WERI-Rb-1 (cell line): ENCODE measurements at regions not wholly inside any gene's neighbourhood (a gene's known extent, or its start where the extent isn't known, plus 50 kb on each side); places are given as distances from the start of the nearest gene placed in this dataset.
A peak's percentile ranks its signal among the peaks of the same experiment; 100 is the strongest.

Experiments used
- DNase-seq: peaks from one replicate; pipeline ENCODE4 v3.0.0-alpha.2; 2020
- H3K27ac ChIP-seq: fragments of 250-450 bp; sonication (Bioruptor Pico); 2 replicates; pipeline ENCODE4 v1.5.1; 2020; ENCODE audit warnings: mild to moderate bottlenecking, moderate library complexity
- H3K27me3 ChIP-seq: fragments of 250-450 bp; sonication (Bioruptor Pico); 2 replicates; pipeline ENCODE4 v1.5.1; 2021; ENCODE audit warnings: mild to moderate bottlenecking, low read depth, moderate library complexity; ENCODE audit not compliant: insufficient read depth, severe bottlenecking
- H3K36me3 ChIP-seq: fragments of 250-450 bp; sonication (Bioruptor Pico); 2 replicates; pipeline ENCODE4 v1.5.1; 2020; ENCODE audit warnings: mild to moderate bottlenecking, moderate library complexity
- H3K4me3 ChIP-seq: 2 replicates; pipeline ENCODE4 v1.5.1; 2011; ENCODE audit warnings: low read depth, mild to moderate bottlenecking, control low read depth, low read length
- H3K9me3 ChIP-seq: fragments of 250-450 bp; sonication (Bioruptor Pico); 2 replicates; pipeline ENCODE4 v1.5.1; 2021; ENCODE audit warnings: mild to moderate bottlenecking, moderate library complexity; ENCODE audit not compliant: severe bottlenecking
- TF ChIP-seq, protein P1 (sequence below): IDR thresholded peaks from 2 replicates; pipeline ENCODE4 v1.5.1; 2011; ENCODE audit warnings: low read depth, mild to moderate bottlenecking, control low read depth, inconsistent platforms, low read length

DNA sequence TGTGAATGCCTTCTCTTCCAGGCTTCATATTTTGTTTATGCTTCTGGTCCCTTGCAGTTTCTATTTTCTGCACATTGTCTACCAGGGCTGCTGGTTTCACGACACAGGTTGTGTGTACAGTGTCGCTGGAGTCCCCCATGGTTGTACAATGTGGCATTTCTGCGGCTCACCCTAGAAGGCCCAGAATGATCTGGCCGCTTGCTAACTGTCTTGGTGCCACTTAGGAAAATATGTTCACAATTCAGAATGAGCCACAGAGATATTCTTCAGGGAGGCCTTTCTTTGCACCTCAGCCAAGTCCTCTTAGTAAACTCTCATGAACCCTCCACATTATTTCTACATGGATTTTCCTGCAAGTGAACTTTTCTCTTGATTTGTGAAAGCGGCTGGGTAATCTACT lies 195.4 kb downstream of the SUDS3 start:
- no peaks in the 10 kb centered on the region for H3K36me3 ChIP-seq
- TF ChIP-seq, protein P1, sequence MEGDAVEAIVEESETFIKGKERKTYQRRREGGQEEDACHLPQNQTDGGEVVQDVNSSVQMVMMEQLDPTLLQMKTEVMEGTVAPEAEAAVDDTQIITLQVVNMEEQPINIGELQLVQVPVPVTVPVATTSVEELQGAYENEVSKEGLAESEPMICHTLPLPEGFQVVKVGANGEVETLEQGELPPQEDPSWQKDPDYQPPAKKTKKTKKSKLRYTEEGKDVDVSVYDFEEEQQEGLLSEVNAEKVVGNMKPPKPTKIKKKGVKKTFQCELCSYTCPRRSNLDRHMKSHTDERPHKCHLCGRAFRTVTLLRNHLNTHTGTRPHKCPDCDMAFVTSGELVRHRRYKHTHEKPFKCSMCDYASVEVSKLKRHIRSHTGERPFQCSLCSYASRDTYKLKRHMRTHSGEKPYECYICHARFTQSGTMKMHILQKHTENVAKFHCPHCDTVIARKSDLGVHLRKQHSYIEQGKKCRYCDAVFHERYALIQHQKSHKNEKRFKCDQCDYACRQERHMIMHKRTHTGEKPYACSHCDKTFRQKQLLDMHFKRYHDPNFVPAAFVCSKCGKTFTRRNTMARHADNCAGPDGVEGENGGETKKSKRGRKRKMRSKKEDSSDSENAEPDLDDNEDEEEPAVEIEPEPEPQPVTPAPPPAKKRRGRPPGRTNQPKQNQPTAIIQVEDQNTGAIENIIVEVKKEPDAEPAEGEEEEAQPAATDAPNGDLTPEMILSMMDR: no peak
- H3K27me3 ChIP-seq: no peaks in the 10 kb centered on the region
- H3K27ac ChIP-seq: no peak overlapping the region
- no peak for DNase-seq
- H3K4me3 ChIP-seq: no peak overlapping the region
- no peaks in the 10 kb centered on the region for H3K9me3 ChIP-seq

DNA sequence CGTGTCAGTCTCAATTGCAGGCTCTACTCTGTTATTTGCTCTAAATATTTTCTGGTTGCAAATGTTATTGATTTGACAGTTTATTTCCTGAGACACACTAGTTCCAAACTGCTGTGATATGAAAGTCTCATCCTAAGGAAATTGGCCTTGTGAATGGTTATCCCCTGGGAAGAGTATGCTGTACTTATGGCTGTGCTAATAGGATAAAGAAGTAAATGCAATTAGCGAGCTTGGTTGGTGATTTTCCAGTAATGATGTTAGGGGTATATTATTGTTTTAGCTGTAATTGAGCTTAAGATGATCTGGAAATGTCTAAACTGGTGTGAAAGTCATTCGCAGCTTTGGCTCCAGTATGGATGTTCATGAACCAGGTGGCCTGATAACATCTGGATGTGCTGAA lies 197.9 kb downstream of the SUDS3 start:
- TF ChIP-seq, protein P1: no peak
- Histone ChIP-seq H3K36me3 (no peaks in the 10 kb centered on the region), H3K27ac (no peak overlapping the region), H3K27me3 (no peaks in the 10 kb centered on the region), H3K9me3 (no peaks in the 10 kb centered on the region), H3K4me3 (no peak overlapping the region)
- DNase-seq: peak; percentile 18

DNA sequence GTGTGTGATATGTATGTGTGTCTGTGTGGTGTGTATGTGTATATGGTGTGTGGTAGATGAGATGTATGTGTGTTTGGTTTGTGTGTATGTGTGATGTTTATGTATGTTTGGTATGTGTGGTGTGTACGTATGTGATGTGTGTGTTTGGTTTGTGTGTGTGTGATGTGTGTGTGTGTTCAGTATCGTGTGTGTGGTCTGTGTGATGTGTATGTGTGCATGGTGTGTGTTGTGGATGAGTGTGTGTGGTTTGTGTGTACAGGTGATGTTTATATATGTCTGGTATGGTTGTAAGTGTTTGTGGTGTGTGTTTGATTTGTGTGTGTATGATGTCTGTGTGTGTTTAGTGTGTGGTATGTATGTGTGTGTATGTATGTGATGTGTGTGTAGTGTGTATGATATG lies 199.4 kb downstream of the SUDS3 start:
- TF ChIP-seq, protein P1: no peak
- H3K36me3 ChIP-seq: no peaks in the 10 kb centered on the region
- DNase-seq: no peak
- no peaks in the 10 kb centered on the region for H3K9me3 ChIP-seq
- no peak overlapping the region for H3K4me3 ChIP-seq
- H3K27me3 ChIP-seq: no peaks in the 10 kb centered on the region
- no peak overlapping the region for H3K27ac ChIP-seq

DNA sequence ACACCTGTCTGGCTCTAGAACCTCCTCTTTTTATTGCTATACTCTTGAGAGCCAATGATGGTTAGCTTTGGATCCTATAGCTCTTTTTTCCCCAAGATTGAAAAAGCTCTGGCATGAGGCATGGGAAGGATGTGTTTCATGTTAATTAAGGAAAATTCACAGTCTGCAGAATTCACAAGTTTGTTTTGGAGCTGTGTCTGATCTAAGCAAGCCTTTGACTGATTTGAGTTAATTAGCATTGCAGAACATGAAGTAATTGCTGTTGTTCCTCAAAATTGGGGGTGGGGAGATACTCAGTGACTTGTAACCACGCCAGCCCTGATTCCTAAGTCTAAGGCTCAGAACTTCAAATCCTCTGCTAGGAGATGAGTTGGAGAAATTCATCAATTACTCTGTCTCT lies 205.0 kb downstream of the SUDS3 start:
- H3K9me3 ChIP-seq: peaks cover under 1% of the 10 kb centered on the region
- H3K27ac ChIP-seq: no peak overlapping the region
- DNase-seq: no peak
- H3K36me3 ChIP-seq: no peaks in the 10 kb centered on the region
- H3K4me3 ChIP-seq: no peak overlapping the region
- H3K27me3 ChIP-seq: no peaks in the 10 kb centered on the region
- TF ChIP-seq, protein P1: no peak

DNA sequence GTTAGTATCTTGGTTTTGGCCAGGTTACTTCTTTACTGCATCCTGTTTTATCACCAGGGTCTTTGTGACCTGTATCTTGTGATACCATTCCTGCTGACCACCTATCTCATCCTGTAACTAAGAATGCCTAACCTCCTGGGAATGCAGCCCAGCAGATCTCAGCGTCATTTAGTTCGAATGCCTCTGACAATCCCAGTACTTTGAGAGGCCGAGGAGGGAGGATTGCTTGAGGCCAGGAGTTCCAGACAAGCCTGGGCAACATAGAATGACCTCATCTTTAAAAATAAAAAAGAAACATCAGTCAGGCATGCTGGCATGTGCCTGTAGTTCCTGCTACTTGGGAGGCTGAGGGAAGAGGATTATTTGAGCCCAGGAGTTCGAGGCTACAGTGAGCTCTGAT lies 206.5 kb downstream of the SUDS3 start:
- H3K4me3 ChIP-seq: no peak overlapping the region
- TF ChIP-seq, protein P1: no peak
- H3K36me3 ChIP-seq: no peaks in the 10 kb centered on the region
- no peak for DNase-seq
- peaks cover 6% of the 10 kb centered on the region for H3K9me3 ChIP-seq
- H3K27me3 ChIP-seq: no peaks in the 10 kb centered on the region
- H3K27ac ChIP-seq: no peak overlapping the region

DNA sequence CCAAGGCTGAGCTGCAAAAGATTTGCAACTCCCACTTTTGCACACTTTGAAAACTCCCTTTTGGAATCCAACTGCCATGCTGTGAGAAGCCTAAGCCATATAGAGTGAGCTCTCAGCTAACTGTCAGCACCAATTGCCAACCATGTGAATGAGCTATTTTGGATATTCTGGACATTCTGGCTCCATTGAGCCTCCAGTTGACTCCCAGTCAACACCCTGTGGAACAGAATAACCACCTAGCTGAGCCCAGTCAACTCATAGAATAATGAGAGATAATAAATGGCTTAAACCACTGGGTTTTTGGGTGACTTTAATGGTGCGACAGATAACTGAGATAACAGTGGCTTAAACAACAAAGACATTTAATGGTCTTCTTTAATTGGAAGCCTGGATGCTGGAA lies 210.1 kb downstream of the SUDS3 start:
- Histone ChIP-seq H3K9me3 (peaks cover 6% of the 10 kb centered on the region), H3K4me3 (no peak overlapping the region), H3K27ac (no peak overlapping the region), H3K36me3 (no peaks in the 10 kb centered on the region), H3K27me3 (no peaks in the 10 kb centered on the region)
- no peak for DNase-seq
- TF ChIP-seq, protein P1: no peak
